HEK293T (cell line): ENCODE measurements at regions not wholly inside any gene's neighbourhood (a gene's known extent, or its start where the extent isn't known, plus 50 kb on each side); places are given as distances from the start of the nearest gene placed in this dataset.

Experiments used
- BHLHE40 ChIP-seq: fragments of 450-650 bp; IDR thresholded peaks from 2 replicates; pipeline ENCODE4 v1.6.1; 2016; ENCODE audit warnings: mild to moderate bottlenecking, moderate library complexity, borderline replicate concordance
- FOXA1 ChIP-seq: fragments of 450-650 bp; IDR thresholded peaks from 2 replicates; pipeline ENCODE4 v1.6.1; 2016; ENCODE audit warnings: mild to moderate bottlenecking
- SP1 ChIP-seq: fragments of 450-650 bp; IDR thresholded peaks from 2 replicates; pipeline ENCODE4 v1.6.1; 2017
- TARDBP ChIP-seq: fragments of 450-650 bp; IDR thresholded peaks from 2 replicates; pipeline ENCODE4 v1.6.1; 2016

GRCh38 chr12:127147724-127148123, 1119.2 kb upstream of the TMEM132C start:
- TF ChIP-seq TARDBP = no peak
- no peak for TF ChIP-seq FOXA1
- TF ChIP-seq SP1 = no peak
- TF ChIP-seq BHLHE40 = no peak
